ENCODE measurements at regions not wholly inside any gene's neighbourhood (a gene's known extent, or its start where the extent isn't known, plus 50 kb on each side); places are given as distances from the start of the nearest gene placed in this dataset.
"Not testable (repeated sequence)": the region's sequence is repeated elsewhere in the genome, so short reads cannot be mapped to it uniquely, and the experiment has no call there.

- DNase-seq (ENCODE audit: low spot score); H3K27me3 Mint-ChIP-seq (ENCODE audit: low read depth); H3K4me1 Mint-ChIP-seq (ENCODE audit: low read depth); H3K27ac Mint-ChIP-seq; H3K36me3 Mint-ChIP-seq (ENCODE audit: low read depth); H3K4me3 Mint-ChIP-seq (ENCODE audit: low read depth); H3K9me3 Mint-ChIP-seq; intact Hi-C loops (cut with micrococcal nuclease): not testable (repeated sequence)
Measured at GRCh38 chr7:124618051-124618450, 147.5 kb downstream of the GPR37 start.

GRCh38 chr7:124603066-124603465 is 162.5 kb downstream of the GPR37 start:
- no peak overlapping the region for H3K27ac Mint-ChIP-seq
- intact Hi-C loops (cut with micrococcal nuclease): no loop called here
- no peaks in the 10 kb centered on the region for H3K36me3 Mint-ChIP-seq (ENCODE audit: low read depth)
- H3K9me3 Mint-ChIP-seq: no peaks in the 10 kb centered on the region
- H3K4me1 Mint-ChIP-seq (ENCODE audit: low read depth): no peaks in the 10 kb centered on the region
- no peak for DNase-seq (ENCODE audit: low spot score)
- no peaks in the 10 kb centered on the region for H3K27me3 Mint-ChIP-seq (ENCODE audit: low read depth)
- no peak overlapping the region for H3K4me3 Mint-ChIP-seq (ENCODE audit: low read depth)

GRCh38 chr7:124597509-124597908 is 168.1 kb downstream of the GPR37 start:
- Mint-ChIP-seq H3K27me3 (ENCODE audit: low read depth) (no peaks in the 10 kb centered on the region), H3K36me3 (ENCODE audit: low read depth) (no peaks in the 10 kb centered on the region), H3K27ac (no peak overlapping the region)

GRCh38 chr7:124596881-124597280 is 168.7 kb downstream of the GPR37 start:
- H3K4me3 Mint-ChIP-seq (ENCODE audit: low read depth): no peak overlapping the region
- H3K36me3 Mint-ChIP-seq (ENCODE audit: low read depth): no peaks in the 10 kb centered on the region
- H3K4me1 Mint-ChIP-seq (ENCODE audit: low read depth): no peaks in the 10 kb centered on the region
- no peaks in the 10 kb centered on the region for H3K27me3 Mint-ChIP-seq (ENCODE audit: low read depth)
- no peak overlapping the region for H3K27ac Mint-ChIP-seq
- intact Hi-C loops (cut with micrococcal nuclease): no loop called here
- DNase-seq (ENCODE audit: low spot score): no peak
- H3K9me3 Mint-ChIP-seq: no peaks in the 10 kb centered on the region

More at GRCh38 chr7:124597509-124597908, 168.1 kb downstream of the GPR37 start:
- no peaks in the 10 kb centered on the region for H3K4me1 Mint-ChIP-seq (ENCODE audit: low read depth)
- H3K9me3 Mint-ChIP-seq: no peaks in the 10 kb centered on the region
- intact Hi-C loops (cut with micrococcal nuclease): no loop called here
- DNase-seq (ENCODE audit: low spot score): no peak
- no peak overlapping the region for H3K4me3 Mint-ChIP-seq (ENCODE audit: low read depth)

- Mint-ChIP-seq H3K27ac (no peak overlapping the region), H3K9me3 (no peaks in the 10 kb centered on the region), H3K27me3 (ENCODE audit: low read depth) (no peaks in the 10 kb centered on the region), H3K36me3 (ENCODE audit: low read depth) (no peaks in the 10 kb centered on the region), H3K4me1 (ENCODE audit: low read depth) (no peaks in the 10 kb centered on the region), H3K4me3 (ENCODE audit: low read depth) (no peak overlapping the region)
- intact Hi-C loops (cut with micrococcal nuclease): no loop called here
- DNase-seq (ENCODE audit: low spot score): no peak
Measured at GRCh38 chr7:124590814-124591213, 174.8 kb downstream of the GPR37 start.

GRCh38 chr7:124577256-124577655 is 188.3 kb downstream of the GPR37 start:
- H3K36me3 Mint-ChIP-seq (ENCODE audit: low read depth): no peaks in the 10 kb centered on the region
- DNase-seq (ENCODE audit: low spot score): no peak
- intact Hi-C loops (cut with micrococcal nuclease): no loop called here
- no peaks in the 10 kb centered on the region for H3K27me3 Mint-ChIP-seq (ENCODE audit: low read depth)
- no peaks in the 10 kb centered on the region for H3K4me1 Mint-ChIP-seq (ENCODE audit: low read depth)
- no peaks in the 10 kb centered on the region for H3K9me3 Mint-ChIP-seq
- H3K4me3 Mint-ChIP-seq (ENCODE audit: low read depth): no peak overlapping the region
- H3K27ac Mint-ChIP-seq: no peak overlapping the region

GRCh38 chr7:124575176-124575575 is 190.4 kb downstream of the GPR37 start:
- intact Hi-C loops (cut with micrococcal nuclease): no loop called here
- H3K27ac Mint-ChIP-seq: no peak overlapping the region
- no peak for DNase-seq (ENCODE audit: low spot score)
- H3K4me1 Mint-ChIP-seq (ENCODE audit: low read depth): no peaks in the 10 kb centered on the region
- H3K36me3 Mint-ChIP-seq (ENCODE audit: low read depth): no peaks in the 10 kb centered on the region
- H3K27me3 Mint-ChIP-seq (ENCODE audit: low read depth): no peaks in the 10 kb centered on the region
- H3K4me3 Mint-ChIP-seq (ENCODE audit: low read depth): no peak overlapping the region
- H3K9me3 Mint-ChIP-seq: no peaks in the 10 kb centered on the region

- no peak overlapping the region for H3K4me3 Mint-ChIP-seq (ENCODE audit: low read depth)
- H3K27ac Mint-ChIP-seq: no peak overlapping the region
- intact Hi-C loops (cut with micrococcal nuclease): no loop called here
- no peaks in the 10 kb centered on the region for H3K4me1 Mint-ChIP-seq (ENCODE audit: low read depth)
- DNase-seq (ENCODE audit: low spot score): no peak
- H3K9me3 Mint-ChIP-seq: no peaks in the 10 kb centered on the region
- no peaks in the 10 kb centered on the region for H3K36me3 Mint-ChIP-seq (ENCODE audit: low read depth)
- no peaks in the 10 kb centered on the region for H3K27me3 Mint-ChIP-seq (ENCODE audit: low read depth)
Measured at GRCh38 chr7:124570558-124570957, 195.0 kb downstream of the GPR37 start.

GRCh38 chr7:124566583-124566982 is 199.0 kb downstream of the GPR37 start:
- no peak for DNase-seq (ENCODE audit: low spot score)
- Mint-ChIP-seq H3K9me3 (no peaks in the 10 kb centered on the region), H3K4me3 (ENCODE audit: low read depth) (no peak overlapping the region), H3K36me3 (ENCODE audit: low read depth) (no peaks in the 10 kb centered on the region), H3K4me1 (ENCODE audit: low read depth) (no peaks in the 10 kb centered on the region), H3K27me3 (ENCODE audit: low read depth) (no peaks in the 10 kb centered on the region), H3K27ac (no peak overlapping the region)
- intact Hi-C loops (cut with micrococcal nuclease): no loop called here

- Mint-ChIP-seq H3K4me1 (ENCODE audit: low read depth) (no peaks in the 10 kb centered on the region), H3K9me3 (no peaks in the 10 kb centered on the region), H3K4me3 (ENCODE audit: low read depth) (no peak overlapping the region), H3K36me3 (ENCODE audit: low read depth) (no peaks in the 10 kb centered on the region), H3K27me3 (ENCODE audit: low read depth) (no peaks in the 10 kb centered on the region), H3K27ac (no peak overlapping the region)
- intact Hi-C loops (cut with micrococcal nuclease): no loop called here
- no peak for DNase-seq (ENCODE audit: low spot score)
Measured at GRCh38 chr7:124557587-124557986, 208.0 kb downstream of the GPR37 start.

GRCh38 chr7:124557101-124557500 is 208.5 kb downstream of the GPR37 start:
- no peak for DNase-seq (ENCODE audit: low spot score)
- H3K27me3 Mint-ChIP-seq (ENCODE audit: low read depth): no peaks in the 10 kb centered on the region
- H3K4me1 Mint-ChIP-seq (ENCODE audit: low read depth): no peaks in the 10 kb centered on the region
- no peak overlapping the region for H3K27ac Mint-ChIP-seq
- no peak overlapping the region for H3K4me3 Mint-ChIP-seq (ENCODE audit: low read depth)
- no peaks in the 10 kb centered on the region for H3K36me3 Mint-ChIP-seq (ENCODE audit: low read depth)
- intact Hi-C loops (cut with micrococcal nuclease): no loop called here
- no peaks in the 10 kb centered on the region for H3K9me3 Mint-ChIP-seq

GRCh38 chr7:124553502-124553901 is 212.1 kb downstream of the GPR37 start:
- no peaks in the 10 kb centered on the region for H3K36me3 Mint-ChIP-seq (ENCODE audit: low read depth)
- H3K27ac Mint-ChIP-seq: no peak overlapping the region
- no peaks in the 10 kb centered on the region for H3K4me1 Mint-ChIP-seq (ENCODE audit: low read depth)
- H3K4me3 Mint-ChIP-seq (ENCODE audit: low read depth): no peak overlapping the region
- DNase-seq (ENCODE audit: low spot score): no peak
- H3K9me3 Mint-ChIP-seq: no peaks in the 10 kb centered on the region
- H3K27me3 Mint-ChIP-seq (ENCODE audit: low read depth): no peaks in the 10 kb centered on the region
- intact Hi-C loops (cut with micrococcal nuclease): no loop called here

- Mint-ChIP-seq H3K4me1 (ENCODE audit: low read depth) (no peaks in the 10 kb centered on the region), H3K36me3 (ENCODE audit: low read depth) (no peaks in the 10 kb centered on the region), H3K27me3 (ENCODE audit: low read depth) (no peaks in the 10 kb centered on the region), H3K9me3 (no peaks in the 10 kb centered on the region), H3K4me3 (ENCODE audit: low read depth) (no peak overlapping the region), H3K27ac (no peak overlapping the region)
- no peak for DNase-seq (ENCODE audit: low spot score)
- intact Hi-C loops (cut with micrococcal nuclease): no loop called here
Measured at GRCh38 chr7:124552217-124552616, 213.4 kb downstream of the GPR37 start.

- Mint-ChIP-seq H3K9me3 (no peaks in the 10 kb centered on the region), H3K27ac (no peak overlapping the region), H3K27me3 (ENCODE audit: low read depth) (no peaks in the 10 kb centered on the region), H3K4me3 (ENCODE audit: low read depth) (no peak overlapping the region), H3K36me3 (ENCODE audit: low read depth) (no peaks in the 10 kb centered on the region), H3K4me1 (ENCODE audit: low read depth) (no peaks in the 10 kb centered on the region)
- intact Hi-C loops (cut with micrococcal nuclease): no loop called here
- DNase-seq (ENCODE audit: low spot score): no peak
Measured at GRCh38 chr7:124550036-124550435, 215.6 kb downstream of the GPR37 start.
